Frontal cortex (tissue), 3 donors: ENCODE measurements at regions not wholly inside any gene's neighbourhood (a gene's known extent, or its start where the extent isn't known, plus 50 kb on each side); places are given as distances from the start of the nearest gene placed in this dataset.
"Not testable (repeated sequence)": the region's sequence is repeated elsewhere in the genome, so short reads cannot be mapped to it uniquely, and the experiment has no call there.

Experiments used
- DNase-seq, 2 donors: peaks; one replicate each; pipeline ENCODE4 v3.0.0; 2012; ENCODE audit warnings: low spot score in 2 of 2
- FAIRE-seq: peaks from 2 replicates; lab custom pipeline; 2012; peaks lifted over from hg19 to GRCh38; lab: Jason Lieb, UNC
- donor health status: control.
- donor health status: control.
- donor health status: control.

- FAIRE-seq, DNase-seq: not testable (repeated sequence)
Observed at GRCh38 chr21:9740991-9741742, 780.2 kb upstream of the TPTE start.

- DNase-seq, FAIRE-seq: not testable (repeated sequence)
Observed at GRCh38 chr21:9743566-9743965, 777.8 kb upstream of the TPTE start.

- FAIRE-seq, DNase-seq: not testable (repeated sequence)
Observed at GRCh38 chr21:9744166-9744565, 777.2 kb upstream of the TPTE start.

GRCh38 chr21:9744593-9744992, 776.8 kb upstream of the TPTE start:
- not testable (repeated sequence) for DNase-seq, FAIRE-seq

GRCh38 chr21:9745457-9746108, 775.8 kb upstream of the TPTE start:
- DNase-seq, FAIRE-seq: not testable (repeated sequence)

- DNase-seq, FAIRE-seq: not testable (repeated sequence)
Observed at GRCh38 chr21:9746311-9746710, 775.1 kb upstream of the TPTE start.

GRCh38 chr21:9746831-9747606, 774.4 kb upstream of the TPTE start:
- not testable (repeated sequence) for FAIRE-seq, DNase-seq

GRCh38 chr21:9747870-9748269, 773.5 kb upstream of the TPTE start:
- FAIRE-seq, DNase-seq: not testable (repeated sequence)

- not testable (repeated sequence) for FAIRE-seq, DNase-seq
Observed at GRCh38 chr21:9748451-9748850, 772.9 kb upstream of the TPTE start.

GRCh38 chr21:9749741-9750230, 771.6 kb upstream of the TPTE start:
- not testable (repeated sequence) for FAIRE-seq, DNase-seq

GRCh38 chr21:9750341-9751086, 770.9 kb upstream of the TPTE start:
- DNase-seq (no peak), FAIRE-seq (no peak)

- not testable (repeated sequence) for FAIRE-seq, DNase-seq
Observed at GRCh38 chr21:9751087-9751585, 770.2 kb upstream of the TPTE start.

GRCh38 chr21:9752028-9752427, 769.4 kb upstream of the TPTE start:
- not testable (repeated sequence) for DNase-seq, FAIRE-seq

GRCh38 chr21:9753441-9753840, 767.9 kb upstream of the TPTE start:
- DNase-seq, FAIRE-seq: not testable (repeated sequence)

GRCh38 chr21:9753943-9754342, 767.4 kb upstream of the TPTE start:
- FAIRE-seq = no peak
- DNase-seq = no peak

- not testable (repeated sequence) for FAIRE-seq, DNase-seq
Observed at GRCh38 chr21:9754434-9754833, 766.9 kb upstream of the TPTE start.

GRCh38 chr21:9755611-9756010, 765.8 kb upstream of the TPTE start:
- no peak for FAIRE-seq

GRCh38 chr21:9756677-9757076, 764.7 kb upstream of the TPTE start:
- FAIRE-seq (no peak), DNase-seq (no peak)

More at GRCh38 chr21:9755611-9756010, 765.8 kb upstream of the TPTE start:
- DNase-seq = no peak

GRCh38 chr21:9757118-9757517, 764.3 kb upstream of the TPTE start:
- not testable (repeated sequence) for DNase-seq, FAIRE-seq
